Fibroblast of lung (primary cell): ENCODE measurements at regions not wholly inside any gene's neighbourhood (a gene's known extent, or its start where the extent isn't known, plus 50 kb on each side); places are given as distances from the start of the nearest gene placed in this dataset.

Experiments
- EZH2 ChIP-seq: IDR thresholded peaks from 2 replicates; pipeline ENCODE4 v1.5.1; 2012; ENCODE audit warnings: low read length, control low read depth, mild to moderate bottlenecking; ENCODE audit errors: missing control alignments
- TF ChIP-seq, protein P1 (sequence below), 2 donors: IDR thresholded peaks in 1 of 2; conservative IDR thresholded peaks in 1 of 2; 1 replicate in 1 of 2; 2 replicates in 1 of 2; pipeline ENCODE4 v1.5.1; 2011 to 2012; ENCODE audit warnings: low read length in 2 of 2, control low read depth in 1 of 2, inconsistent platforms in 1 of 2, low read depth in 1 of 2, mild to moderate bottlenecking in 1 of 2

DNA sequence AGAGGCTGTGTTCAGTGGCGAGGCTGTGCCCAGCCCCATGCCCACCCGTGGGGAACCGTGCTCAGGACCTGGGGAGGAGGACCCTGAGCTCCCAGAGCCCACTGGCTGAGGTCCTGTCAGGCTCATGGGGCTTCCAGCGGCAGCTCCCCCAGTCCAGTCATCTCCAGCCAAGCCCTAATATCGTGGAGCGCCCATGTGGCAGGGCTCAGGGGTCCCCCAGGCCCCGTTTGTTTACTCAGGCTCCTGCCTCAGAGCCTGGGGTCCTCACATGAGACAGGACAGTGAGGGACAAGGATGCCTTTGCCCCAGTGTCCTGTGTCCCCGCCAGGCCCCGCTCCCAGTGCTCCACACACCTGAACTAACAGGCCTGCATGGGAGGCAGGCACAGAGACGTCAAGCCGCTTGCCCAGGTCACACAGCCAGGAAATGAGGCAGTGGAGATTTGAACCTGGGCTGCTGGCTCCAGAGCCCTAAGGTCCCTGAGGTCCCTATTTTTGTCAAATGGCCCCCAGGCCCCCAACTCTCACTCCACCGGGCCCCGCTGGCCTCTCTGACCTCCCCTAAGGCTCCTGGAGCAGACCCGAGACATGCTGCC is 100.7 kb upstream of the ACTRT2 start:
- TF ChIP-seq, protein P1, sequence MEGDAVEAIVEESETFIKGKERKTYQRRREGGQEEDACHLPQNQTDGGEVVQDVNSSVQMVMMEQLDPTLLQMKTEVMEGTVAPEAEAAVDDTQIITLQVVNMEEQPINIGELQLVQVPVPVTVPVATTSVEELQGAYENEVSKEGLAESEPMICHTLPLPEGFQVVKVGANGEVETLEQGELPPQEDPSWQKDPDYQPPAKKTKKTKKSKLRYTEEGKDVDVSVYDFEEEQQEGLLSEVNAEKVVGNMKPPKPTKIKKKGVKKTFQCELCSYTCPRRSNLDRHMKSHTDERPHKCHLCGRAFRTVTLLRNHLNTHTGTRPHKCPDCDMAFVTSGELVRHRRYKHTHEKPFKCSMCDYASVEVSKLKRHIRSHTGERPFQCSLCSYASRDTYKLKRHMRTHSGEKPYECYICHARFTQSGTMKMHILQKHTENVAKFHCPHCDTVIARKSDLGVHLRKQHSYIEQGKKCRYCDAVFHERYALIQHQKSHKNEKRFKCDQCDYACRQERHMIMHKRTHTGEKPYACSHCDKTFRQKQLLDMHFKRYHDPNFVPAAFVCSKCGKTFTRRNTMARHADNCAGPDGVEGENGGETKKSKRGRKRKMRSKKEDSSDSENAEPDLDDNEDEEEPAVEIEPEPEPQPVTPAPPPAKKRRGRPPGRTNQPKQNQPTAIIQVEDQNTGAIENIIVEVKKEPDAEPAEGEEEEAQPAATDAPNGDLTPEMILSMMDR (conservative IDR thresholded peaks at IDR 0.05 in 1 of 2, IDR thresholded peaks at IDR 0.05 in 1 of 2; ENCODE audit: low read depth in 1 of 2, low read length in 2 of 2): no peak
- TF ChIP-seq EZH2: no peak
